ENCODE measurements at regions not wholly inside any gene's neighbourhood (a gene's known extent, or its start where the extent isn't known, plus 50 kb on each side); places are given as distances from the start of the nearest gene placed in this dataset.

DNA sequence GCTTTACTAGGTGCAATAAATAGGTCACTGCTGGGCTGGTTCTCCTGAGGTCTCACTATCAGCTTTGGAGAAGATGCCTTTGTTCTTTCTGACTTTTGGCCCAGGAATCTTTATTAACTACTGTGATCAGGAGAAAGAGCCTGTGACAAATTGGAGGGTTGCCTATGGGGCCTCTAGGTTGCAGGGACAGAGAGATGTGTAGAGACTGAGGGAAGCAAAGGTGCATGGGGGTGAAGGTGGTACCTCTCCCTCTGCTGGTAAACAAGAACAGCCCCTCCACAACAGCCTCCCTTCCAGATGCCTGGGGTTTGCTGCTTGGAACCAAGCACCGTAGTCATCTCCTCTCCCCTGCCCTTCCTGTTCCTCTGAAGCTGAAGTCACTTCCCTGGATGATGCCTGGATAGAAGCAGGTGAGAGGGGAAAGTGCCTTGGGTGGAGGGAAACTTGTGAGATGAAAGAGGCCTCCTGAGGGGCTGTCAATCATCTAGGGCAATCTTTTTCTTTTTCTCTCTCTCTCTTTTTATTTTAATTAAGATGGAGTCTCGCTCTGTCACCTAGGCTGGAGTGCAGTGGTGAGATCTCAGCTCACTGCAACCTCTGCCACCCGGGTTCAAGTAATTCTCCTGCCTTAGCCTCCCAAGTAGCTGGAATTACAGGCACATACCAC is 57.4 kb upstream of the DUSP22 start:
- DNase-seq: no peak
- Mint-ChIP-seq H3K4me3 (ENCODE audit: unreplicated experiment) (no peak overlapping the region), H3K4me1 (ENCODE audit: low read depth, unreplicated experiment) (peaks cover 7% of the 10 kb centered on the region), H3K9me3 (ENCODE audit: unreplicated experiment) (peaks cover 3% of the 10 kb centered on the region), H3K36me3 (ENCODE audit: unreplicated experiment) (no peaks in the 10 kb centered on the region), H3K27me3 (ENCODE audit: unreplicated experiment) (peaks cover 1% of the 10 kb centered on the region), H3K27ac (ENCODE audit: unreplicated experiment) (no peak overlapping the region)
- TF ChIP-seq, protein P1, sequence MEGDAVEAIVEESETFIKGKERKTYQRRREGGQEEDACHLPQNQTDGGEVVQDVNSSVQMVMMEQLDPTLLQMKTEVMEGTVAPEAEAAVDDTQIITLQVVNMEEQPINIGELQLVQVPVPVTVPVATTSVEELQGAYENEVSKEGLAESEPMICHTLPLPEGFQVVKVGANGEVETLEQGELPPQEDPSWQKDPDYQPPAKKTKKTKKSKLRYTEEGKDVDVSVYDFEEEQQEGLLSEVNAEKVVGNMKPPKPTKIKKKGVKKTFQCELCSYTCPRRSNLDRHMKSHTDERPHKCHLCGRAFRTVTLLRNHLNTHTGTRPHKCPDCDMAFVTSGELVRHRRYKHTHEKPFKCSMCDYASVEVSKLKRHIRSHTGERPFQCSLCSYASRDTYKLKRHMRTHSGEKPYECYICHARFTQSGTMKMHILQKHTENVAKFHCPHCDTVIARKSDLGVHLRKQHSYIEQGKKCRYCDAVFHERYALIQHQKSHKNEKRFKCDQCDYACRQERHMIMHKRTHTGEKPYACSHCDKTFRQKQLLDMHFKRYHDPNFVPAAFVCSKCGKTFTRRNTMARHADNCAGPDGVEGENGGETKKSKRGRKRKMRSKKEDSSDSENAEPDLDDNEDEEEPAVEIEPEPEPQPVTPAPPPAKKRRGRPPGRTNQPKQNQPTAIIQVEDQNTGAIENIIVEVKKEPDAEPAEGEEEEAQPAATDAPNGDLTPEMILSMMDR (IDR thresholded peaks at IDR 0.05; ENCODE audit: partially characterized antibody, unreplicated experiment): no peak

GRCh38 chr6:235763-236360 is 56.4 kb upstream of the DUSP22 start:
- Mint-ChIP-seq H3K36me3 (ENCODE audit: unreplicated experiment) (no peaks in the 10 kb centered on the region), H3K4me3 (ENCODE audit: unreplicated experiment) (no peak overlapping the region), H3K27ac (ENCODE audit: unreplicated experiment) (no peak overlapping the region), H3K27me3 (ENCODE audit: unreplicated experiment) (peaks cover 1% of the 10 kb centered on the region), H3K4me1 (ENCODE audit: low read depth, unreplicated experiment) (peaks cover 7% of the 10 kb centered on the region), H3K9me3 (ENCODE audit: unreplicated experiment) (peaks cover 3% of the 10 kb centered on the region)
- DNase-seq: no peak
- TF ChIP-seq, protein P1 (IDR thresholded peaks at IDR 0.05; ENCODE audit: partially characterized antibody, unreplicated experiment): no peak

- Mint-ChIP-seq H3K27ac (ENCODE audit: unreplicated experiment) (no peak overlapping the region), H3K4me1 (ENCODE audit: low read depth, unreplicated experiment) (peaks cover 9% of the 10 kb centered on the region), H3K36me3 (ENCODE audit: unreplicated experiment) (no peaks in the 10 kb centered on the region), H3K4me3 (ENCODE audit: unreplicated experiment) (no peak overlapping the region), H3K9me3 (ENCODE audit: unreplicated experiment) (peaks cover 3% of the 10 kb centered on the region), H3K27me3 (ENCODE audit: unreplicated experiment) (peaks cover 1% of the 10 kb centered on the region)
- DNase-seq: no peak
- TF ChIP-seq, protein P1 (IDR thresholded peaks at IDR 0.05; ENCODE audit: partially characterized antibody, unreplicated experiment): no peak
These were observed 55.8 kb upstream of the DUSP22 start for GRCh38 chr6:236519-236918.

GRCh38 chr6:240151-240550 is 52.1 kb upstream of the DUSP22 start:
- DNase-seq: no peak
- H3K36me3 Mint-ChIP-seq (ENCODE audit: unreplicated experiment): no peaks in the 10 kb centered on the region
- no peak overlapping the region for H3K4me3 Mint-ChIP-seq (ENCODE audit: unreplicated experiment)
- H3K9me3 Mint-ChIP-seq (ENCODE audit: unreplicated experiment): peaks cover 3% of the 10 kb centered on the region
- TF ChIP-seq, protein P1 (IDR thresholded peaks at IDR 0.05; ENCODE audit: partially characterized antibody, unreplicated experiment): no peak
- peaks cover 10% of the 10 kb centered on the region for H3K4me1 Mint-ChIP-seq (ENCODE audit: low read depth, unreplicated experiment)
- peaks cover 1% of the 10 kb centered on the region for H3K27me3 Mint-ChIP-seq (ENCODE audit: unreplicated experiment)
- no peak overlapping the region for H3K27ac Mint-ChIP-seq (ENCODE audit: unreplicated experiment)

GRCh38 chr6:241336-241865 is 50.9 kb upstream of the DUSP22 start:
- H3K36me3 Mint-ChIP-seq (ENCODE audit: unreplicated experiment): no peaks in the 10 kb centered on the region
- no peak overlapping the region for H3K4me3 Mint-ChIP-seq (ENCODE audit: unreplicated experiment)
- H3K9me3 Mint-ChIP-seq (ENCODE audit: unreplicated experiment): peaks cover 3% of the 10 kb centered on the region
- peaks cover 4% of the 10 kb centered on the region for H3K4me1 Mint-ChIP-seq (ENCODE audit: low read depth, unreplicated experiment)
- DNase-seq: no peak
- TF ChIP-seq, protein P1 (IDR thresholded peaks at IDR 0.05; ENCODE audit: partially characterized antibody, unreplicated experiment): no peak
- peaks cover 1% of the 10 kb centered on the region for H3K27me3 Mint-ChIP-seq (ENCODE audit: unreplicated experiment)
- no peak overlapping the region for H3K27ac Mint-ChIP-seq (ENCODE audit: unreplicated experiment)

All from glutamatergic neuron (in vitro differentiated cells).